ENCODE measurements at regions not wholly inside any gene's neighbourhood (a gene's known extent, or its start where the extent isn't known, plus 50 kb on each side); places are given as distances from the start of the nearest gene placed in this dataset.
"Not testable (repeated sequence)": the region's sequence is repeated elsewhere in the genome, so short reads cannot be mapped to it uniquely, and the experiment has no call there.

- DNase-seq (ENCODE audit: low read depth), result no peak
Observed at GRCh38 chrX:30008031-30008430, 207.3 kb upstream of the MAGEB2 start.

GRCh38 chrX:30010471-30010870 is 204.9 kb upstream of the MAGEB2 start:
- no peak for DNase-seq (ENCODE audit: low read depth)

- no peak for DNase-seq (ENCODE audit: low read depth)
Observed at GRCh38 chrX:30015440-30015839, 199.9 kb upstream of the MAGEB2 start.

- DNase-seq (ENCODE audit: low read depth), result no peak
Observed at GRCh38 chrX:30027636-30028035, 187.7 kb upstream of the MAGEB2 start.

GRCh38 chrX:30036406-30036805 is 179.0 kb upstream of the MAGEB2 start:
- DNase-seq (ENCODE audit: low read depth), result not testable (repeated sequence)

- peak; percentile 0 for DNase-seq (ENCODE audit: low read depth)
Observed at GRCh38 chrX:30039768-30040167, 175.6 kb upstream of the MAGEB2 start.

- DNase-seq (ENCODE audit: low read depth), result no peak
Observed at GRCh38 chrX:30060718-30061117, 154.6 kb upstream of the MAGEB2 start.

GRCh38 chrX:30065226-30065625 is 150.1 kb upstream of the MAGEB2 start:
- peak; percentile 1 for DNase-seq (ENCODE audit: low read depth)

- DNase-seq (ENCODE audit: low read depth), result no peak
Observed at GRCh38 chrX:30067677-30068076, 147.7 kb upstream of the MAGEB2 start.

- no peak for DNase-seq (ENCODE audit: low read depth)
Observed at GRCh38 chrX:30085571-30085970, 129.8 kb upstream of the MAGEB2 start.

GRCh38 chrX:30111431-30111830 is 103.9 kb upstream of the MAGEB2 start:
- DNase-seq (ENCODE audit: low read depth), result no peak

- peak; percentile 16 for DNase-seq (ENCODE audit: low read depth)
Observed at GRCh38 chrX:30141966-30142365, 73.4 kb upstream of the MAGEB2 start.

- no peak for DNase-seq (ENCODE audit: low read depth)
Observed at GRCh38 chrX:30144221-30144620, 71.1 kb upstream of the MAGEB2 start.

GRCh38 chrX:30144971-30145731 is 70.2 kb upstream of the MAGEB2 start:
- no peak for DNase-seq (ENCODE audit: low read depth)

- DNase-seq (ENCODE audit: low read depth), result no peak
Observed at GRCh38 chrX:30147996-30148643, 67.2 kb upstream of the MAGEB2 start.

- DNase-seq (ENCODE audit: low read depth), result not testable (repeated sequence)
Observed at GRCh38 chrX:30149206-30149605, 66.2 kb upstream of the MAGEB2 start.

GRCh38 chrX:30150196-30150895 is 65.0 kb upstream of the MAGEB2 start:
- no peak for DNase-seq (ENCODE audit: low read depth)

GRCh38 chrX:30151964-30152363 is 63.4 kb upstream of the MAGEB2 start:
- no peak for DNase-seq (ENCODE audit: low read depth)

GRCh38 chrX:30153175-30153880 is 62.0 kb upstream of the MAGEB2 start:
- no peak for DNase-seq (ENCODE audit: low read depth)

- DNase-seq (ENCODE audit: low read depth), result peak; percentile 14
Observed at GRCh38 chrX:30153881-30154260, 61.5 kb upstream of the MAGEB2 start.

- no peak for DNase-seq (ENCODE audit: low read depth)
Observed at GRCh38 chrX:30156009-30156408, 59.4 kb upstream of the MAGEB2 start.

- no peak for DNase-seq (ENCODE audit: low read depth)
Observed at GRCh38 chrX:30156880-30157560, 58.3 kb upstream of the MAGEB2 start.

Measured in fibroblast of gingiva (primary cell).